ENCODE measurements at regions not wholly inside any gene's neighbourhood (a gene's known extent, or its start where the extent isn't known, plus 50 kb on each side); places are given as distances from the start of the nearest gene placed in this dataset.

GRCh38 chr1:73106931-73107330 lies 824.6 kb upstream of the NEGR1 start:
- Mint-ChIP-seq H3K27me3 (no peaks in the 10 kb centered on the region), H3K4me1 (ENCODE audit: low read depth) (no peaks in the 10 kb centered on the region), H3K4me3 (no peak overlapping the region), H3K27ac (no peak overlapping the region), H3K9me3 (peaks cover 9% of the 10 kb centered on the region), H3K36me3 (no peaks in the 10 kb centered on the region)
- DNase-seq = no peak
- ChIA-PET POLR2A (no interaction called here), CTCF (no interaction called here)
- intact Hi-C loops (cut with micrococcal nuclease) = no loop called here

DNA sequence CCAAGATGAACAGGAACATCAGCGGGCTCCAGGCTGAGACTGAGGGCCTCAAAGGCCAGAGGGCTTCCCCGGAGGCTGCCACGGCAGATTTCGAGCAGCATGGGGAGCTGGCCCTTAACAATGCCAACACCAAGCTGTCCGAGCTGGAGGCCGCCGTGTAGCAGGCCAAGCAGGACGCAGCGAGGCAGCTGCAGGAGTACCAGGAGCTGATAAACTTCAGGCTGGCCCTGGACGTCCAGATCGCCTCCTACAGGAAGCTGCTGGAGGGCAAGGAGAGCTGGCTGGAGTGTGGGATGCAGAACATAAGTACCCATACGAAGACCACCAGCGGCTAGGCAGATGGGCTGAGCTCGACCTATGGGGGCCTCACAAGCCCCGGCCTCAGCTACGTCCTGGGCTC lies 823.4 kb upstream of the NEGR1 start:
- Mint-ChIP-seq H3K27me3 (no peaks in the 10 kb centered on the region), H3K4me1 (ENCODE audit: low read depth) (no peaks in the 10 kb centered on the region), H3K9me3 (peaks cover 11% of the 10 kb centered on the region), H3K27ac (no peak overlapping the region), H3K36me3 (no peaks in the 10 kb centered on the region), H3K4me3 (no peak overlapping the region)
- POLR2A ChIA-PET = no interaction called here
- no peak for DNase-seq
- intact Hi-C loops (cut with micrococcal nuclease) = no loop called here
- CTCF ChIA-PET = no interaction called here

DNA sequence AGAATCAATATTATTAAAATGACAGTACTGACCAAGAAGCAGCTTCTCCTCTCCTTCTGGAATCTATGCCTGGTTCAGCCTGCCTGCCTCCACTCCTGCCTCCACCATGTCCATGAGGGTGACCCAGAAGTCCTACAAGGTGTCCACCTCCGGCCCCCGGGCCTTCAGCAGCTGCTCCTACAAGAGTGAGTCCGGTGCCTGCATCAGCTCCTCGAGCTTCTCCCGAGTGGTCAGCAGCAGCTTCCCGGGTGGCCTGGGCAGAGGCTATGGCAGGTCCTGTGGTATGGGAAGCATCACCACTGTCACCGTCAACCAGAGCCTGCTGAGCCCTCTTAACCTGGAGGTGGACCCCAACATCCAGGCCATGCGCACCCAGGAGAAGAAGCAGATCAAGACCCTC lies 822.4 kb upstream of the NEGR1 start:
- H3K9me3 Mint-ChIP-seq = peaks cover 16% of the 10 kb centered on the region
- CTCF ChIA-PET = no interaction called here
- H3K4me1 Mint-ChIP-seq (ENCODE audit: low read depth) = no peaks in the 10 kb centered on the region
- H3K4me3 Mint-ChIP-seq = no peak overlapping the region
- no peaks in the 10 kb centered on the region for H3K27me3 Mint-ChIP-seq
- POLR2A ChIA-PET = no interaction called here
- H3K27ac Mint-ChIP-seq = no peak overlapping the region
- no peak for DNase-seq
- H3K36me3 Mint-ChIP-seq = no peaks in the 10 kb centered on the region
- intact Hi-C loops (cut with micrococcal nuclease) = no loop called here

- intact Hi-C loops (cut with micrococcal nuclease) = no loop called here
- Mint-ChIP-seq H3K4me1 (ENCODE audit: low read depth) (no peaks in the 10 kb centered on the region), H3K27me3 (no peaks in the 10 kb centered on the region), H3K4me3 (no peak overlapping the region), H3K36me3 (no peaks in the 10 kb centered on the region), H3K27ac (no peak overlapping the region), H3K9me3 (peaks cover 8% of the 10 kb centered on the region)
- no peak for DNase-seq
- POLR2A ChIA-PET = no interaction called here
- CTCF ChIA-PET = no interaction called here
Measured at GRCh38 chr1:73100216-73100615, 817.9 kb upstream of the NEGR1 start.

DNA sequence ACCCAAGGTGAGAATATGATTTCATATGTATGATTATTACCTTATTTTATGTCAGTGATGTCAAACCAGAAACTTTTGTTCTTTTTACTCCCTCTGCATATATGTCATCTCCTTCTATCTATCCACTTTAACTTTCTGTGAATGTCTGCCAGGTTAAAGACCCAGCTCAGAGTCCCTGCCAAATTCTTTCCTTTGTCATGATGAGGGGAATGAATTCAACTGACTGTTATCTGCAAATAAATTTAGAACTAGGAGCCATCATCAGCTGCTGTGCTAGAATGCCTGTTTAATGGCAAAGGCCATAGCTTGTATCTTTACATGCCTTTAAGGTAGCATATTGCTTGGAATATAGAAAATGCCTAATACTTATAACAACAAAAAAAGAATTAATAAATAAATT lies 815.6 kb upstream of the NEGR1 start:
- ChIA-PET POLR2A (no interaction called here), CTCF (no interaction called here)
- Mint-ChIP-seq H3K9me3 (peaks cover 7% of the 10 kb centered on the region), H3K4me1 (ENCODE audit: low read depth) (no peaks in the 10 kb centered on the region), H3K36me3 (no peaks in the 10 kb centered on the region), H3K4me3 (no peak overlapping the region), H3K27me3 (no peaks in the 10 kb centered on the region), H3K27ac (no peak overlapping the region)
- no peak for DNase-seq
- intact Hi-C loops (cut with micrococcal nuclease) = no loop called here

DNA sequence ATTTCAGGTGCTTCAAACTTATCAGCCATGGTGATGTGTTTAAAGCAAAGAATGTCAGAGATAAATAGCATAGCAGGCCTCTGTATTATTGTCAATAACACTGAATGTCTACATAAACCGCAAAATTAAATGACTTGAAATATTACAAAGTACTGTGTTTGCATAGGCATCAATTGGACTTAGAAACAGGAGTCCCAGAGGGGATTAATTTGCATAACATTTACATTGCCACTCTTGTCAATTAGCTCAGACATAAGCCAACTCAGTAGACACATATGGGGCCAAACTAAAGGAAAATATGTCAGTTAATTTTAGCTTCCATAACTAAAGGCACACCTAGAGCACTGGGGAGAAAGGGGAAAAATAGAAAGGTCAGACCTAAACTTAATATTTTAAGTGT lies 814.5 kb upstream of the NEGR1 start:
- Mint-ChIP-seq H3K4me1 (ENCODE audit: low read depth) (no peaks in the 10 kb centered on the region), H3K27me3 (no peaks in the 10 kb centered on the region), H3K4me3 (no peak overlapping the region), H3K9me3 (peaks cover 11% of the 10 kb centered on the region), H3K27ac (no peak overlapping the region), H3K36me3 (no peaks in the 10 kb centered on the region)
- DNase-seq = no peak
- intact Hi-C loops (cut with micrococcal nuclease) = no loop called here
- ChIA-PET POLR2A (no interaction called here), CTCF (no interaction called here)

GRCh38 chr1:73092383-73092782 lies 810.0 kb upstream of the NEGR1 start:
- H3K27me3 Mint-ChIP-seq = no peaks in the 10 kb centered on the region
- intact Hi-C loops (cut with micrococcal nuclease) = no loop called here
- no peak for DNase-seq
- H3K27ac Mint-ChIP-seq = no peak overlapping the region
- no peaks in the 10 kb centered on the region for H3K36me3 Mint-ChIP-seq
- CTCF ChIA-PET = no interaction called here
- POLR2A ChIA-PET = no interaction called here
- no peak overlapping the region for H3K4me3 Mint-ChIP-seq
- peaks cover 14% of the 10 kb centered on the region for H3K9me3 Mint-ChIP-seq
- no peaks in the 10 kb centered on the region for H3K4me1 Mint-ChIP-seq (ENCODE audit: low read depth)

GRCh38 chr1:73066866-73067265 lies 784.5 kb upstream of the NEGR1 start:
- no peaks in the 10 kb centered on the region for H3K36me3 Mint-ChIP-seq
- H3K4me3 Mint-ChIP-seq = no peak overlapping the region
- H3K27ac Mint-ChIP-seq = no peak overlapping the region
- no peaks in the 10 kb centered on the region for H3K27me3 Mint-ChIP-seq
- no peak for DNase-seq
- no peaks in the 10 kb centered on the region for H3K4me1 Mint-ChIP-seq (ENCODE audit: low read depth)
- peaks cover 7% of the 10 kb centered on the region for H3K9me3 Mint-ChIP-seq
- ChIA-PET POLR2A (no interaction called here), CTCF (no interaction called here)
- intact Hi-C loops (cut with micrococcal nuclease) = no loop called here

- Mint-ChIP-seq H3K36me3 (no peaks in the 10 kb centered on the region), H3K9me3 (peaks cover 16% of the 10 kb centered on the region), H3K27ac (no peak overlapping the region), H3K27me3 (no peaks in the 10 kb centered on the region), H3K4me3 (no peak overlapping the region), H3K4me1 (ENCODE audit: low read depth) (no peaks in the 10 kb centered on the region)
- CTCF ChIA-PET = no interaction called here
- POLR2A ChIA-PET = no interaction called here
- intact Hi-C loops (cut with micrococcal nuclease) = no loop called here
- DNase-seq = no peak
Measured at GRCh38 chr1:73065339-73066041, 783.2 kb upstream of the NEGR1 start.

DNA sequence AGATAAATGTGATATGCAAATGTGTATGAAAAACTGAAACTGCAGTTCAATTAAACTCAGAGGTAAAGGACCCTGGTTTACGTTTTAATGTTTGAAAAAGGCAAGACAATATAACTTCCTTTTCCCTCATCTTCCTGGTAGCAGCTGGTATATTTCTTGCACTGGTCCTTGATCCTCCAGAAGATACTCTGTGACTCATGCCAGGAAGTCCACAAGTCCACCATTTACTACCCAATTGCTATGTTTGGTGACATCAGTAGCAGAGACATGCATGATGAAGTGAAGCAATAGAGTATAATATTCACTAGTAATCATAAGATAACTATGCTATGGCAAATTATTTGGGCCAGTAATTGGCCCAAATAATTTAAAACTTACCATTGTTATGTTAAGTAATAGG lies 774.5 kb upstream of the NEGR1 start:
- H3K36me3 Mint-ChIP-seq = no peaks in the 10 kb centered on the region
- CTCF ChIA-PET = no interaction called here
- H3K4me3 Mint-ChIP-seq = no peak overlapping the region
- no peak for DNase-seq
- no peaks in the 10 kb centered on the region for H3K4me1 Mint-ChIP-seq (ENCODE audit: low read depth)
- H3K27ac Mint-ChIP-seq = no peak overlapping the region
- peaks cover 18% of the 10 kb centered on the region for H3K9me3 Mint-ChIP-seq
- POLR2A ChIA-PET = no interaction called here
- H3K27me3 Mint-ChIP-seq = no peaks in the 10 kb centered on the region
- intact Hi-C loops (cut with micrococcal nuclease) = no loop called here

GRCh38 chr1:73044241-73045036 lies 762.1 kb upstream of the NEGR1 start:
- POLR2A ChIA-PET = no interaction called here
- Mint-ChIP-seq H3K36me3 (no peaks in the 10 kb centered on the region), H3K27ac (no peak overlapping the region), H3K27me3 (no peaks in the 10 kb centered on the region), H3K9me3 (peaks cover 11% of the 10 kb centered on the region), H3K4me1 (ENCODE audit: low read depth) (no peaks in the 10 kb centered on the region), H3K4me3 (no peak overlapping the region)
- intact Hi-C loops (cut with micrococcal nuclease) = no loop called here
- DNase-seq = no peak
- CTCF ChIA-PET = no interaction called here

DNA sequence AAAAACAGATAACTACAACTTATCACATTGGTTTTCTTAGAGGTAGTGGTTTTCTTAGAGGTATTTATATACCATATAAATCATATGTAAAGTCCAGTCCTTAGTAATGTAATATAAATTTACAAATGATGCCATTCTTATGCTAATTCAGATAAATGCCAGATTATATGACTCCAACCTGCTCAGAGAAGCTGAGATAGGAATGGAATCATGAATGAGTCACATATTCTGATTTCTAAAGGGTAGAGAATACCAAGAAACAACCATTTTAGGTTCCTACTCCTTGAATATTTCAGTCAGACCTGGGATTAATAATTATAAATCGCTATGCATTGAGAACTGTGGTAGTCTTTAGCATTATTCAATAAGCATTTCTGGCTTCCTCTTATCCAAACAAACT lies 760.1 kb upstream of the NEGR1 start:
- no peak overlapping the region for H3K27ac Mint-ChIP-seq
- H3K4me3 Mint-ChIP-seq = no peak overlapping the region
- no peaks in the 10 kb centered on the region for H3K36me3 Mint-ChIP-seq
- no peaks in the 10 kb centered on the region for H3K27me3 Mint-ChIP-seq
- peaks cover 10% of the 10 kb centered on the region for H3K9me3 Mint-ChIP-seq
- no peak for DNase-seq
- H3K4me1 Mint-ChIP-seq (ENCODE audit: low read depth) = no peaks in the 10 kb centered on the region
- ChIA-PET POLR2A (no interaction called here), CTCF (interaction anchor here (1.4 kb wide), 1 partner anchor 18 kb away, joined by 3 read pairs; no protein-coding TSS in a partner anchor)
- intact Hi-C loops (cut with micrococcal nuclease) = no loop called here

DNA sequence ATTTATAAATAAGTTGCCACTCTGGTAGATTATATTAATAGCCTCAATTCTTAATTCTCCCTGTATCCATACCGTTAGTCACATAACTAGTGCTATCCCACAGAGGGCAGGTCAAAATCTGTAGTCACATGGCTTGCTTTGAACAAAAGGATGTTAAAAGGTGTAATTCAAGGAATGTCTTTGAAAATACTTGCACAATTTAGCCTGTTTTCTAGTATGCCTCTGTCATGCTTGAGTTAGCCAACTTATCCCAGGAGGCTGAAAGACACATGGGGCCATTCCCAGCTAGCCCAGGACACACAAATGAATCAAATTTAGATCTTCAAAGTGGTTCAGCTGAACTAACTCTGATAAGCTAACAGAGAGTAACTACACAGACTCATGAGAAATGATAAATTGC lies 758.5 kb upstream of the NEGR1 start:
- ChIA-PET POLR2A (no interaction called here), CTCF (interaction anchor here (1.4 kb wide), 1 partner anchor 16 kb away, joined by 3 read pairs; no protein-coding TSS in a partner anchor)
- Mint-ChIP-seq H3K4me3 (no peak overlapping the region), H3K4me1 (ENCODE audit: low read depth) (no peaks in the 10 kb centered on the region), H3K9me3 (peaks cover 4% of the 10 kb centered on the region), H3K36me3 (no peaks in the 10 kb centered on the region), H3K27me3 (no peaks in the 10 kb centered on the region), H3K27ac (no peak overlapping the region)
- no peak for DNase-seq
- intact Hi-C loops (cut with micrococcal nuclease) = no loop called here

All from activated CD4-positive, alpha-beta memory T cell treated with anti-CD3 and anti-CD28 coated beads for 36 hours (primary cell).